SK-MEL-5 (cell line): ENCODE measurements at regions not wholly inside any gene's neighbourhood (a gene's known extent, or its start where the extent isn't known, plus 50 kb on each side); places are given as distances from the start of the nearest gene placed in this dataset.

ENCODE experiments used
- DNase-seq: peaks from one replicate; pipeline ENCODE4 v3.0.0-alpha.2; 2016; ENCODE audit warnings: low read depth, low spot score
- in situ Hi-C: cut with HindIII; loops from 2 replicates; pipeline ENCODE4 v1.10.0; 2016; ENCODE audit warnings: low sequenced_read_pairs, high pct_unique_total_duplicates, low pct_unique_long_range_greater_than_20kb

DNA sequence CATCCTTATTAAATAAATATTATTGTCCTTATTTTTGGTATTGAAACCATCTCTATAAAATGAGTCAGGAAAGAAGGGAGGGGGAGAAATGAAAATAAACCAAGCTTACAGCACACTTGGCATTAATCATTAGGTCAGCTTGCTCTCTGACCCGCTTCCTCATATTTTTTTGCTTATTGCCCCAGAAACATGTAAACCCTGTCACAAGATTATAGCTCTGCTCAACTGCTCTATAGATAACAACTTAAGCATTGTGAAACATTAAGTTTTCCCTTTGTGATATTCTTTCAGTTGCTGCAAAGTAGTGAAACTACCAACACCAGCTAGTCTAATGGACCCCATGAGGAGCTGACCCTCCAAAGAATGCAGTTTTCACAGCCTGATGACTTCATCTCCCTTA is 819.5 kb downstream of the SLC16A7 start:
- in situ Hi-C loops, result no loop called here
- no peak for DNase-seq

DNA sequence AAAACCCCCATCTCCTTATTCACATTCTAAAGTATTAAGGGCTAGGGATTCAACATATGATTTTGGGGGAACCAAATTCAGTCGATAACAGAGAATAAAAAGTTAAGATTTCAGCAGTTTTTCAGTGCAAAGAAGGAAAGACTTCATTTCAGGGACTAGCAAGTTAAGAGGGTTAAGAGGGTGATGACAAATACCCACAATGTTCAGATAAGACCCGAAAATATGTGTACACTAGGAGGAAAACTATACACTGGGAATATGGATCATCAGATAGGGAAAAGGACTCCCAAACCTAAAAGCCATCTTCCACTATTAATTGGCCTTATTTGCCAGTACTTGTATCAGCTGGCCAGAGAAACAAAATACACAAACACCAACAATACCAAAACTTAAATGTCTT is 824.2 kb downstream of the SLC16A7 start:
- no peak for DNase-seq
- in situ Hi-C loops, result no loop called here

DNA sequence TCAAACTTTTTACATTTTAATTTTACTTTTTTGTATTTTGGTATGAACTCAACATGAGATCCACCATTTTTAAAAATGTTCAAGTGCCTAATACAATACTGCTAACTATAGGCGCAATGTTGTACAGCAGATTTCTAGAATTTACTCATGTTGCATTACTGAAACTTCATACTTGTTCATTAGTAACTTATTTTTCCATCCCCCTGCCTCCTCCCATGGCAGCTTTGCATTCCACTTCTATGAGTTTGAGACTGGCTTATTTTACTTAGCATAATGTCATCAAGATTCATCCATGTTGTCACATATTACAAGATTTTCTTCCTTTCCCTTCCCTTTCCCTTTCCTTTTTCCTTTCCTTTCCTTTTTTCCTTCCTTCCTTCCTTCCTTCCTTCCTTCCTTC is 825.9 kb downstream of the SLC16A7 start:
- in situ Hi-C loops, result no loop called here
- no peak for DNase-seq

DNA sequence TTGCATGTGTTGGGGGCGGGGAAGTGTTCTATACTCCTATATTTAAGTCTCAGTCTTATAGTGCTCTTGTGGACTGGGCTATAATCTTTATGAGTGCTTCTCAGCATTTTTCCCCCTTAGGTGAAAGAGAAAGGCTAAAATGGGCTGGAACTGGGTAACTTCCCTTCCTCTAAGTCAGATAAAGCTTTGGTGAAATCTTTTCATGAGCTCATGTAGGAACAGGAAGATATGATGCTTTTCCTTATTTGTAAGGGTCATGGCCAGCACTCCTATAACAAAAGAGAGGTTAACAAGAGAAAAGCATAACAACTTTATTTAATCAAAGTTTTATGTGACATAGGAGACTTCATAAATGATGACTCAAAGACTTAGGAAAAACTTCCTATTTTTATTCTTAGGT is 841.5 kb downstream of the SLC16A7 start:
- in situ Hi-C loops, result no loop called here
- DNase-seq, result no peak

DNA sequence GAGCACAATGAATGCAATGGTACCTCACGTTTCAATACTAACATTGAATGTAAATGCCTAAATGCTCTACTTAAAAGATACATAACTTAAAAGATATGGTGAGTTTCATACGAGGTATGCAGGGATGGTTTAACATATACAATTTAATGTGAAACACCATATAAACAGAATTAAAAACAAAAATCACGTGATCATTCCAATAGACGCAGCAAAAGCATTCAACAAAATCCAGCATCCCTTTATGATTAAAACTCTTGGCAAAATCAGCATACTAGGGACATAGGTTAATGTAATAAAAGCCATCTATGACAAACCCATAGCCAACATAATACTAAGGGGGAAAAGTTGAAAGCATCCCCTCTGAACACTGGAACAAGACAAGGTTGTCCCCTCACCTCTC is 845.7 kb downstream of the SLC16A7 start:
- no peak for DNase-seq
- in situ Hi-C loops, result no loop called here

DNA sequence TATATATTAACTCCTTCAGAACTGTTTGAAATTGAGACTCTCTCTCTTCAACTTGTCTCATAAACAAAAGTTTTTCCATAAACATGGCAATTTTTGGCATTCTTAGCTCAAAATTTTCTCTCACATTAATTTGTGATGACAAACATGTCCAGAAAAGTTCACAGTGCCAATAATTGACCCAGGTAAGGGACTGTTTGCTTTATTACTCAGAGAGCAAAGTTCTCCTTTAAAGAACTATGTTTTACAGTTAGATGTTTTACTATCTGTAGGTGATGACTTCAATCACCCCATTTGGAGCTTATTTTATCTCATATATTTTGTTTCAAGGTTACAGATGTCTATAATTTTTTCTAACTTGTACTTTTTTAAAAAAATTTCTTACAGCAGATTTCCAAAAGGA is 855.6 kb downstream of the SLC16A7 start:
- in situ Hi-C loops, result no loop called here
- no peak for DNase-seq

DNA sequence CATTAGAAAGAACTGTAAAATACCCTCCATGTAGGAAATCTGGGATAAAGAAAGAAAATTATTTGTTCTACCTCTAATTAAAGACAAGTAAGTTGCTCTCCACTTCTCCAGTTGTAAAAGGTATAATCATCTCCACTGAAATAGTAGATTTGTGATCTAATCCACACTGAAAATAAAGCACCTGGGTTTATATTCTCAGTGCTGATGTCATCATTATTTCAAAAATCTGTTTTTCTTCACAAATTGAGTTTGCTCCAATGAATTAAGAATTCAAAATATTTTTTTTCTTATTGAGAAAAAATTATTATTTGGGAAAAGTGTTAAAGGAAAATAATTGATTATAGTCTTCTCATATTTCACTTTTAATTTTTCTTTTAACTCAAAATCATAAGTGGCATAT is 869.2 kb downstream of the SLC16A7 start:
- in situ Hi-C loops, result no loop called here
- DNase-seq, result no peak

DNA sequence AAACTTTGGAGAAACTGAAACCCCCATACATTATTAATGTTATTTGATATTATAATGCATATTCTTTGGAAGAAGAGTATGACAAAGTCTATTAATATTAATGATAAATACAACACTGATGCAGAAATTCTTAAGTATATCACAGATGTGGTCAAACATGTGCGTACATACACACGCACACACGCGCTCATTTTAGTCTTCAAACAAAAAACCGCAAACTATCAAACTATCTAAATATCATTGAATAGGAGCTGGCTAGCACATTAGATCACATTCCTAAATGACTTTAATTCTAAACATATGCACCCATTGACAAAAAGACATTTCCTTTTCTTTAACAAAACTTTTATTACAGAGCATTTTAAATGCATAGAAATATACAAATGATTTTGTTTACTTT is 872.7 kb downstream of the SLC16A7 start:
- in situ Hi-C loops, result no loop called here

DNA sequence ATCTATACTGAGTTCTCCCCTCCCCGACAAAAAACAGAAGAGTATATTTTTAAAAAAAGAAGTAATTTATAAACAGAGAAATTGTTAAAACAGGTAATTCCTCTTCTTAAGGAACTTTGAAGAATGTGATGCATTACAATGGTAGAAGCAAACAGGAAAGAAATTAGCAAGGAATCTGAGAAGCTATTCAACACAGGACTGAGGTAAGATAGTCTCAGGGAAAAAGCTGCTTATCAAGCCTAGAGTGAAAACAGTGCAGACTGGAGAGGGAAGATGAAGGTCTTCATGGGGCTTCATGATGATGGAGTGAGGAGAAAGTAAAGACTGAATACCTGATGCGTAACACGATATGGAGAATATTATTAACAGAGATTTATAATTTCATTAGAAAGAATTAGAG is 880.0 kb downstream of the SLC16A7 start:
- in situ Hi-C loops, result no loop called here
- DNase-seq, result no peak

More for the DNA sequence above, 872.7 kb downstream of the SLC16A7 start:
- no peak for DNase-seq

DNA sequence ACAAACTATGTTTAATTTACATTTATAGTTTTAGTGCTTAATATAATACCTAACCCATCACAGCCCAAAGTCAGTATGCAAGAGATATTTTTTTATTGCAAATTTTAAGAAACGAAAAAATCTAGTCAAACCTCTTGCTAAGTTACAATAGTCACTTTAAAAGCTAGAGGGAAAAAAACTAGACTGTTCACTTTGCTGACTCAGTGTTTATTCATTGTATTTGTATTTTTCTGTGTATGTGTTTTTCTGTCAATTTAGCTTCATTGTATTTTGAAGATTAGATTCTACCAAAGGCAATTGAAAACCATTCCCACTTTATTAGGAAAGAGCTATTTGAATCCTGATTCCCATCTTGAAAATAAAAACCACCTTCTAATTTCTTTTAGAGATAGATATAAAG is 891.5 kb downstream of the SLC16A7 start:
- DNase-seq, result no peak

DNA sequence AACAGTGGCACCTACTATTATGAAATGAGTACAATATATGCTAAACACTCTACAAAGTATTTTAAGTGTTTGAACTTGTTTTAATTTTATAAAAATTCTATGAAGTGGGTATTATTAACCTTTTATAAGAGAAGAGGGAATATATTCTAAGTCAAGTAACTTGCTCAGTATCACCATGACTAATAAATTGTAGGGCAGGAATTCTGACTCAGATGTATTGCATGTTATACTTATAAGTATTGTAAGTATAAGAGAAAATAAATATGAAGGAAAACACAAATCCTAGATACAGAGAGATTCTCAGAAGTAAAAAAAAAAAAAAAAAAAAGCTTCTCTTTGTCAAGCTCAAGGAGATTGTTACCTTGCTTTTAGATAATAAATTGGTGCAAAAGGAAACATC is 893.2 kb downstream of the SLC16A7 start:
- in situ Hi-C loops, result no loop called here
- no peak for DNase-seq

More for the DNA sequence above, 891.5 kb downstream of the SLC16A7 start:
- in situ Hi-C loops, result no loop called here

DNA sequence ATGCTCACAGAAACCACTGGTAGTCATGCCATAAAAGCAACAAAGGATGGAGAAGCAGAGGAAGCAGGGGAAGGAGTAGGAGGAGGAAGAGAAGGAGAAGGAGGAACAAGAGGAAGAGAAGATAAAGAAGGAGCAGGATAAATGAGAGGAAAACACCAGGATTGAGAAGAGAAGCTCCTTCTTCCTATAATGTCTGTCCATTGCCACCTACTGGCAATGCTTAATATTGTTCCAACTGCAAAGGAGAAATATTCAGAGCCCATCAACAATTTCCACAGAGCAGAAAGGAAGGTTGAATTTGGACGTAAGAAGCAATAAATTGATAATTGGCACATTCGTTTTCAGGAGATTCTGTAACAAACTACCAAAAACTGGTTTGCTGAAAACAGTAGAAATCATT is 898.4 kb downstream of the SLC16A7 start:
- peak; percentile 63 for DNase-seq
- in situ Hi-C loops, result no loop called here

DNA sequence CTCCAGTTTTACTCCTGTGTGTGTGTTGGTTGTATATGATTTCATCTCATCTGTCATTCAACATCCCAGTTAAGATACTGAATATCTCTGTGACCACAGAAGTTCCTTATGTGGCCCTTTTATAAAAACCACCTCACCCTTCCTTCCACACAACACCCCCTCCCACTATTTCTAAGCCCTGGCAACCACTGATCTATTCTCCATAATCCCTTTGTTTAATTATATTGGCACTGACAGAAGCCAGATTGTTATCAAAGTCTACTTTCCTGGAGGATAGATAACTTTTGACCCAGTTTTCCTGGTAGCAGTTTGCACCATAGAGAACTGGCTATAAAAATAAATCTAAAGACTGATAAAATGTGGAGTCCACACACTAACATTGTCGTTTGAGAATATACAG is 902.8 kb downstream of the SLC16A7 start:
- no peak for DNase-seq
- in situ Hi-C loops, result no loop called here

DNA sequence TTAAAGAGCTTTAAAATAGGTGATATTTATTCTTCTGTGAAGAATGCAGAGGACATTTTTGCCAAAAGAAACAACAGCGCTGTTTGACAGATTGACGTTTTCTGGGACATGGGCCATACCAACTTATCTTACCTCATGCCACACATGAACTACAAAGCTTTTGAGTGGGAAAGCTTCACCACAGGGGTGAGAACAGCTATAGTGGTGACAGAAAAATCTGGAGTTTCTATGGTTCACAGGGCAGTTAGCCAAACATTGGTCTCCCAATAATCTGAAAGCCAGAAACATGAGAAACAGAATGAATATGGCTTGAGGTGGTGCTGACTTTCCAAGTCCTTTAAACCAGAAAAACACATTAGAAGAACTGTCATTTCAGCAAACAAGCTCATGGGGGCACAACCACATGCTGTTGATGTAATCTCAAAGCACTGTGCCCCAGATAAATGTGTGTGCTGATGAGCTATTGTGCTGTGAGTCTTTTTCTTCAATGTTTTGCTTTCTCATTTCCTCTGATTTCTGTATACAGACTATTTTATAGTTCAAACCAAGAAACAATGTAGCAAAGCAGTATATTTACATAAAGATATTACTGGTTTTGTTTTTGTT is 905.4 kb downstream of the SLC16A7 start:
- no peak for DNase-seq
- in situ Hi-C loops, result no loop called here

DNA sequence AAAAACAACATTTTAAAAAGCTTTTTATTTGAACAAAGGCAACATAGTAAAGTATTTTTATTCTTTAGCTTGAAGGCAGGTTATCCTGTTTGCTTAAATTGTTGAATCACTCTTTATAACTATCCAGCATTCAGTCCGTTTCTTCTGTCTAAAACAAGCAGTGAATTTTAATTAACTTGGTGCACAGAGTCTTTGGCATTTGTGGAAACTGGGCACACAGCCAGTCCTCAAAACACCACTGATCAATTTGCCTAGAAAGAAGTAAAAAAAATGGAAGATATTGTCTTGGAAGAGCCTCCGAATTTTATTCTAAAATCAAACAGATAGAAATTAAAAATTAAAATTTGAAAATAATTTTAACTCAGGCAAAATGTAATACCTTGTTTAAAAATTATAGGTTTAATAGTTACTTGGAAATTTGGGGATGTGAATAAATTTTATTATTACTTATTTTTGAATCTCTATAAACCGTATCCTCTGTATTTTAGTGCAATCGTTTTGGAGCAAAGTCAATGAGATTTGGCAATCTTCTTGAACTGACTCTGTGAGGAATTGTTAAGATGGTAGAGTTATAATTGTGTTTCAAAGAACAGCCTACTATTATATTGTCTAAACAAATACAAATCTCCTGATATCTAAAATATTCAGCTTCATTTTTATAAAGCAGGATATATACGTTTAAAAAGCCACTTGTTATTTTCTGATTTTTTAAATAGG is 927.0 kb downstream of the SLC16A7 start:
- no peak for DNase-seq
- in situ Hi-C loops, result no loop called here

DNA sequence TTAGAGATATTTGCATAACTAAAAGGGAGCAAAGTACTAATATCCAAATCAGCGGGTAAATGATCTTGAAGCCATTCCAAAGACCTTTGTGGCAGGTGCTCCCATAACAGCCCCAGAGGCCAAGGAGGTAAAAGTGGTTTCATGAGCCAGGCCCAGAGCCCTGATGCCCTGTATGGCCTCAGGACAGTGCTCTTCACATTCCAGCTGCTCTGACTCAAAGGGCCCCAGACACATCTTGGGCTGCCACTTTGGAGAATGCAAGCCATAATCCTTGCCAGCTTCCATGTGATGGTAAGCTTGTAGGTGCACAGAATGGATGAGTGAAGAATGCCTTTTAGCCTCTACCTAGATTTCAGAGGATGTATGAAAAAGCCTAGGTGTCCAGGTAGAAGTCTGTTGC is 933.4 kb downstream of the SLC16A7 start:
- DNase-seq, result no peak
- in situ Hi-C loops, result no loop called here

DNA sequence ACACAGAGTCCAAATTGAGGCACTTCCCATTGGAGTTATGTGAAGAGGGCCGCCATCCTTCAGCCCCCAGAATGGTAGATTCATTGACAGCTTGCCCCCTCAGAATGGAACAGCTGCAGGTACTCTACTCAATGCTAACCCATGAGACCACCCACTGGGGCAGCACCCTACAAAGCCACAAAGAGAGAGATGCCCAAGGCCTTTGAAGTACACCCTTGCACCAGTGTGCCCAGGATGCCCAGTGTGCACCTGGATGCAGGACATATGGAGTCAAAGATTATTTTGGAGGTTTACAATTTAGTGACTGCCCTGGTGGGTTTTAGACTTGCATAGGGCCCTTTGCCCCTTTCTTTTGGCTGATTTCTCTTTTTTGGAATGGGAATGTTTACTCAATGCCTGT is 933.9 kb downstream of the SLC16A7 start:
- in situ Hi-C loops, result no loop called here
- DNase-seq, result no peak

DNA sequence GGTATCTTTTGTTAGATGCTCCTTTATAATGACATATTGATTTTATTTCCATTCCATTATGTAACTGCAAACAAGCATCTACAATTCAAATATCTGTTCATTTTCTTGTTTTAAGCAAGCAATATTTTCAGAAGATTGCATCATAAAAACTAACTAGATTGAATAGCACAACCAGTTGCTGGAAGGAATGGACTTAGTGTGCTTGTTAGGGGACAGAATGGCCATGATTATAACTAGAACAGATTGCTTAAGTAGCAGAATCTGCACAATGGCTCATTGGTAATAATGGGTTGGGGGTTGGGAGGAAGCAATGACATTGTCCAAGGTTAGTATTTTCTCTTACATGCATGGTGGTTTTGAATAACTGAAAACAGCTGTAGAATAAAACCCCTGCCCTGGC is 939.5 kb downstream of the SLC16A7 start:
- no peak for DNase-seq
- in situ Hi-C loops, result no loop called here

DNA sequence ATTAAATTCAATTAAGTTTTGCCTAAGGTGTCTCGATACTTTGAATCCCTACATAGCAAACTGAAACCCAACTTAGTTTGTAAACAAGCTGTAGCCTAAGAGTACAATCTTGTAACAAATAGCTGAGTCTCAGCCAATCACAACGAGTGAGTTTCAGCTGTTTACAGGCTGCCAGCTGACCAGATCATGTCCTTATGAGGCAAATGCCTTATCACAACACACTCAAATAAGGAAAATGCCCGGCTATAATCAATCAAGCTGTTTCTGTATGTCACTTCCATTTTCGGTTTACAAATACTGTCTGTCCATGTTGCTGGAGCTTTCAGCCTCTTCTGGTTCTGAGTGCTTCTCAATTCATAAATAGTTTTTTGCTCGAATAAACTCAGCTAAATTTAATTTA is 943.8 kb downstream of the SLC16A7 start:
- no peak for DNase-seq
- in situ Hi-C loops, result no loop called here

DNA sequence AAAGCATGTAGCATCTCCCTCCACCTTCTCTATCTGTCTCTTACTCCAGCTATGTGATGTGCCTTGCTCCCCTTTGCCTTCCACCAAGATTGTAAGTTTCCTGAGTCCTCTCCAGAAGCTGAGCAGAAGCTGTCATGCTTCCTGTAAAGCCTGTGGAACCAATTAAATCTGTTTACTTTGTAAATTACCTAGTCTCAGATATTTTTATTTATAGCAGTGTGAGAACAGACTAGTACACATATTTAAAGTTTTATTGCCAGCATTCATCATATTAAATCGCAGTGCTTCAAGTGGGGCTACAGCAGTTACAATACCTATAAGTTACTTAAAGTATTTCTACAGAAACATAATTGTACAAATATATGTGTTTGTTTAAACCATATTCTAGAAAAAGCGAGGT is 973.1 kb downstream of the SLC16A7 start:
- in situ Hi-C loops, result no loop called here

More for the DNA sequence above, 973.1 kb downstream of the SLC16A7 start:
- DNase-seq, result no peak
